HG03460 (cell line): ENCODE measurements at regions not wholly inside any gene's neighbourhood (a gene's known extent, or its start where the extent isn't known, plus 50 kb on each side); places are given as distances from the start of the nearest gene placed in this dataset.

Source experiments
- ATAC-seq: cut with Tn5 transposase; IDR thresholded peaks from one replicate; pipeline ENCODE4 v1.9.1; 2021; ENCODE audit not compliant: unreplicated experiment

DNA sequence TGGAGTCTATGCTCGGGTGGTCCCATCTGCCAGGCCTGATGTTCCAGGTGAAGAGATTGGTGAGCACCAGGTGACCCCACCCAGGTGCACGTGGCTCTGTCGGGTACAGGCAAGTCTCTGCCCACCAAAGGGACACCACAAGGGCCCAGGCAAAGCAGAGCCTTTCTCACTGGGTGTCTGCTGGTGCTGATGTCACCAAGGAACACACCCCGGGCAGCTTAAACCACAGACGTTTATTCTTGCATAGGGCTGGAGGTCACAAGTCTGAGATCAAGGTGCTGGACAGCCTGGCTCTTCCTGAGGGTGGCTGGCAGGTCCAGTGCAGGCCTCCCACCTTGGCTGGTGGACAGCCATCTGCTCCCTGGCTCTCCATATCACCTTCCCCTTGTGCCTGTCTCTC is 100.7 kb upstream of the CD93 start:
- ATAC-seq, result no peak

DNA sequence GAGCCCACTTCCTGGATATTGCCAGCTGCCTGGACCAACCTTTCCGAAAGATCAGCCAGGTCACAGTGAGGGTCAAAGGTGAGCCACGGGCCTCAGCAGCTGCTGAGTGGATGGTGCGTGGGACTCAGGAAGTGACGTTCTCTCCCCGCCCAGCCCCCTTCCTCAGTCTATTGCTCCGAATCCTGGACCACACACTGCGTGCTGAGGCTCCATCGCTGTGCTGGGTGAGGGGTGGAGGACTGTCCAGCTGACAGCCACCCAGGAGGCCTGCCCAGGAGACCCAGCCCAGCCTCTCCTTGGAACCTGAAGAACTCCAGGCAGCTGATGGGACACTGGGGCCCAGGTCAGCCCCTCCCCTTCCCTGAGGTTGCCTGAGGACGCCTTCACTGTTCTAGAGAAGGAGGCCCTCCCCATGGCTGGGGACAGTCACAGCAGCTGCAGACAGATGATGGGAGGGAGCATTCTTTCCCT is 94.4 kb upstream of the CD93 start:
- ATAC-seq, result no peak

DNA sequence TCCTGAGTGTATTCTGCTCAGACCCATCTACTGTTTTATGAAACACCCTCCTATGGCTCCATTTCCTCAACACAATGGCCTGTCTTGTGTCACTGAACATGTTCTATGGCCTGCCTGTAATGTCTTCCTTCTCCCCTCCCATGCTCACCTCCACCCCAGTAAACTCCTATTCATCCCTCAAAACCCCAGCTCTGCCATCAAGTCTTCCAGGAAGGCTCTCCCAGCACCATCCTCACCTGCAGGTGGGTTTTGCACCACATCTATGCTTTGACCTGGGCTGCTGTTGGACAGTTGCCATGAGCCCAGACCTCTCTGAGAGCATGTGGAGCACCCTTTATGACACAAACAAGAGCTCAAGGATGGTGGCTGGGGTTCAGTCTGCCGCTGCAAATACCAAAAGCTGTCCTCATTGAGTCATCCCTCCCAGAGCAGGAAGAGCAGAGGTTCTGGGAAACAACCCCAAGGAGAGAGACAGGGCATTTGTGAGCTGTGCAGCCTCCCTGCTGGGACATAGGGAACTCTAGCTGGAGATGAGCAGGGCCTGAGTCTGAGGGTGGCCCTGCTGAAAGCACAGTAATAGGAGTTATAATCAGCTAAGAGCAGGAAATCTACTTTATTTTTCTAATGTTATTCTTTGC is 93.8 kb upstream of the CD93 start:
- no peak for ATAC-seq

DNA sequence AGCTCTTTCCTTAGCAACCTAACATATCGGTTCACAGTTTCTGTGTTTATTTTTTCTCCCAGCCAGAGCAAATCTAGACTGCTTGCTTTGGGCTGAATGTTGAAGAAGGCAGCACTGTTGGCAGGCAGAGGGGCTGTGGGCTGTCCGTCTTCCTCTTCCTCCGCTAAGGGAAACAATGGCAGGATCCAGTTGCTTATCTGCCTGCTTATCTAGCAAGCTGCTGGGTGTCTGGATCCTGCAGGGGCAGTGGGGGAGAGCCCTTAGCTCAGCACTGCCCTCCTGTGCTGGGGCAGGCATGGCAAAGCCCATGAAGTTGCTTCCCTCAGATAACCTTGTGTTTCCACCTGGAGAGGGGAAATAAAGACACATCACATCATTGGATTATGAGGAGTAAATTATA is 92.7 kb upstream of the CD93 start:
- ATAC-seq, result no peak

DNA sequence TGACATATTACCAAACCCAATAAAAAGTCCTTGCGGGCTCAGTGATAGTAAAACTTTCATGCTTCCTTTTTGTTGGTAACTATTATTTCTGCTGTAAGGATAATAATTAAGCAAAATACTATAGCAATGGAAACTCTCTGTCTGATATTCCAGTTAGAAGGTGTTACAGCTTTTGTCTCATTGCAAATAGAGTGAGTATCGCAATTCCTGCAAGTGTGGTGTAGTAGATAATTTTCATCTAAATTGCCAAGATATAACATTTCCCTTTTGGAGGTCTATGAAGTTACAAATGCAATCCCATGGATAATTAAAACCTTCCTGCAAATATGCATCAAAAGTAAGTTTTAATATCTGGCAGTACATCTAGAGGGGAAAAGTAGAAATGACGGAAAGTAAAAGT is 88.7 kb upstream of the CD93 start:
- no peak for ATAC-seq

DNA sequence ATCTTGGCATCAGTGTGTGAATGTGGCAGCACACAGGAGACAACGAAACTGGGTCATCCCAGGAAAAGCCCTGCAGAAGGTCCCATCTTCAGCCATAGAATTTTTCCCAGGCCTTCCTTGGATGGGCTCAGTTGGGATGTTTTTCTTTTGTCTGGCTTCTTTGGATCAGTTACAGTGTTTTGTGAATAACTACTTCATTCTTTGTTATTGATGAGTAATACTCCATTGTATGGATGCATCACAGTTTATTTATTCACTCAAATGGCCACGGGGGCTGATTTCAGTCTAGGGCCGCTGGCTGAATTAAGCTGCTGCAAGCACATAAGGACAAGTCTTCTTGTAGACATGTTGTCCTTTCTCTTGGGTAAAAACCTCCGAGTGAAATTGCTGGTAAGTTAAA is 81.3 kb upstream of the CD93 start:
- ATAC-seq, result no peak

DNA sequence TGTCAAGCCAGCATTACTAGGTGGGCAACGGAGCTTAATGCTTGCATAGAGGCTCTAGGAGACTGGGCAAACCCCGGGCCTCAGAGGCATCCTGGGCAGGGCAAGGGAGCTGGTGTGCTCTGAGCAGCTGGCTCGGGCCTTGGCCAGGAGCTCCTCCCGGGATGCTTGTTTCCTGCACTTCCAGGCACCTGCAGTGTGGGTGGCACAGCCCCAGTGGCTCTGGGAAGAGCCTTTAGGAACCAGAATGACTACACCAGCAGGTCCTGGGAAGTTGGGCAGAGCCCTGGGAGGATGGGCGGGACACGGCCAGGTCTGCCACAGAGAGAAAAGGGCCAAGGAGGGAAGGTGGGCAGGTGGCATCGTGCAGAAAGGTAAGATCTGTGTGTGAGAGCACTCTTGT is 80.4 kb upstream of the CD93 start:
- ATAC-seq, result no peak

DNA sequence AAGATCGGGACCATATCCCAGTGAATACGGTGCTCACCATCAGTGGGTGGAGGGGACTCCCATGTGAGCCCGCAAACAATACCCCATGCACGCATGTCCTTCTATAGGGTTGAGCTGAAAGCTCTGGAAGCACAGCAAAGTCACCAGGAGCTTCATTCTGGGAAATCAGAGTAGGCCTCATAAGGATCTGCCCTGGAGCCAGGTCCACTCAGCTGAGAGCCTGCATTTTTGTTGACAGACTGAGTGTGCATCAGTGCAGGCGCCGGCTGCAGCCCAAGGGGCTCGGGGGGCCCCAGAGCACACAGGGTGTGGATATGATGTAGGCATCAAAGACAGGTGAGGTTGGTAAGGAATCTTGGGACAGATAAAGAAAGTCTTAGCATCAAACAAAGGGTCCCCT is 79.8 kb upstream of the CD93 start:
- no peak for ATAC-seq

DNA sequence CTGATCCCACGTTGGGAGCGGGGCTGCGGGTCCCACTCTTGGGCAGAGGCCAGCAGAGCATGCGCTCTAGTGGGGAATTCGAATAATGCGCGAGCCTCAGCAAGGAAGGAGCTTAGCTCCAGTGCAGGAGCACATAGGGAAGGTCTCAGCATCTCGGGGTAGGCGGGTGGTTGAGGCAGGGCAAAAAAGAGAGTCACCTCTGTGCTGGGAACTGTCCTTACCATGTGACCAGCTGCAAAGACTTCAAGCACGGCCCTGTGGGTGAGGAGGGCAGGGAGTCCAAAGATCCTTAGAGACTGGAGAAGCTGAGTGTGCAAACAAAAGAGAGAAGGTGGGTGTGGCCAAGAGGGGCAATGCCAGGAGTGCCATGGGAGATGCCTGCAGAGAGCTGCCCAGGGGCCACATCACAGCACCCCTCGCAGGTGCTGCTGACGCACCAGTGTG is 79.2 kb upstream of the CD93 start:
- ATAC-seq, result no peak

DNA sequence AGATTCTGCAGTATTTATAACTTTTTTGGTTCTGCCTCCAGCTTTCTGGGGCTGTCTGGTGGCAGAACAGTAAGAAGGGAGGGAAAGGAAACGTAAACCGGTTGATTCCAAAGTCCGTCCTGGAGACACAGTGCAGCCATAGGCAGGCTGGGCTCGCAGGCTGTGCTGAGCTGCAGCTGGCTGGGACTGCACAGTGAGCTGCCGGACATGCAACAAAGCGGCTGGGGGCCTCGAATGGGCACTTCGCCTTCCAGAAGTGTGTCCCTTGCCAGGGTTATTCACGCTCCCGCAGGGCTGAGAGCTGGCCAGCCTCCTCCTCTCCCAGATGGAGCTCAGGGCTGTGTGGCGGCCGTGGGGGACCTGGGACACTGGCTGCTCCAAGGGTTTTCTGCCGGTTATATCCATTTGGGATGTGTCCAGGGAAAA is 78.1 kb upstream of the CD93 start:
- ATAC-seq, result no peak

DNA sequence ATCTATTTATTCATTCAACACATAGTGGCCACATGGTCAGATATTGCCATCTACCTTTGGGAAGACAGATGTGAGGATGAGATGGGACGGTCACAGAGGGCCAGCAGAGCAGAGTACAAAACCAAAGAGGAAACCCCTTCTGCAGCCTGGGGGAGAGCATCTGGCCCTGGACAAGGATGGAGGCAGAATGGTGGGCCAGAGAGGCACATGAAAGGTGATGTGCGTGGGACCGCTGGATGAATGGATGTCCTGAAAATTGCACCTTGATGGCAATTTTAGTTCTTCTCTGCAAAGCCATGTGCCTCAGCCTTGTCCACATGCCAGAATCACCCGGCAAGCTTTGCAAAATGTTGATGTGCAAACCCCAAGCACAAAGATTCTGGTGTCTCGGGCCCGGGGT is 77.4 kb upstream of the CD93 start:
- ATAC-seq, result no peak

DNA sequence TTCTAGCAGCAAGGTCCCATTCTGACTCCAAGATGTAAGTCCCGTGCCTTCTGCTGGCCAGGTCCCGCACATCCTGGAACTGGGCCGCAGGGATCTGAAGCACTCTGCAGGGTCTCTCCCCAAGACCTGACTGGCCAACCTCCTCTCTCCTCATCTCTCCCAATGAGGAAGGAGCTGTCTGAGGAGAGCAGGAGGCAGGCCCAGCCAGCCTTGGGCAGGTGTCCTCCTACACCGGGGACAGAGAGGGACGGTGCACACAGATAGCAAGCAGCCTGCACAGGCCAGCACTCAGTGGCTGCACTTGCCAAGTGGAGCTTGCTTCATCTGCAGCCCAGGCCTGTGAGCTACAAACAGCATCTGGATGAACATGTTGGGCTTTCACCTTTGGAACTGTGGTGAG is 76.8 kb upstream of the CD93 start:
- ATAC-seq, result no peak

DNA sequence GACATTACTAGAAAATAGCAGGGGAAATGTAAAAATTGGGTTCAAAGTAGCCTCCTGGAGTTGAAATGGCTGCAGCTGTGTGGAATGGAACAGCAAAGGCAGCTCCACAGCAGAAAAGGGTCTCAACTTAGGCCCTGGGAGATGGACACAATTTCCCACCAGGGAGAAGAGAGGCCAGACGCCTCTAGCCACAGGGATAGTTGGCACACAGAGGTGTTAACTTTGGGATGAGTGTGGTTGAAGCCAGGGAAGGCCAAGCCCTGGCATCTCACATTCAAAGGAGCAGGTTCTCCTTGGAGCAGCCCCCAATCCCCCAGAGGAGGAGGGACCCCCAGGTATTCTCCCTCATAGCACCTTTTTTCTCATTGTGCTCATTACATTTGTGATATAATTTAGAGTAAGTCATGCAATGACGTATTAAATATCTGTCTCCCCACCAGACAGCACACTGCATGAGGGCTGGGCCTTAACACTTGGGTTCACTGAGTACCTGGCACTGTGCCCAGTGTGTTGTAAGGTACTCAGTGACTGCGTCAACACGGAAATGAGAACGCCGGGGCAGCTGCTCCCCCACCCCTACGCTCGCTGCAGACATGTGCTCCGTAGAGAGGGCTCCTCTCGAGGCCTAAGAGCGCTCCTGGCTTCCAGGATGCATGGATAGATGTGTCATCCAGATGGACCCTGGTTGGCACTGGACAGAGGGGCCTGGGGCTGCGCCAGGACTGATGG is 76.0 kb upstream of the CD93 start:
- ATAC-seq, result no peak

DNA sequence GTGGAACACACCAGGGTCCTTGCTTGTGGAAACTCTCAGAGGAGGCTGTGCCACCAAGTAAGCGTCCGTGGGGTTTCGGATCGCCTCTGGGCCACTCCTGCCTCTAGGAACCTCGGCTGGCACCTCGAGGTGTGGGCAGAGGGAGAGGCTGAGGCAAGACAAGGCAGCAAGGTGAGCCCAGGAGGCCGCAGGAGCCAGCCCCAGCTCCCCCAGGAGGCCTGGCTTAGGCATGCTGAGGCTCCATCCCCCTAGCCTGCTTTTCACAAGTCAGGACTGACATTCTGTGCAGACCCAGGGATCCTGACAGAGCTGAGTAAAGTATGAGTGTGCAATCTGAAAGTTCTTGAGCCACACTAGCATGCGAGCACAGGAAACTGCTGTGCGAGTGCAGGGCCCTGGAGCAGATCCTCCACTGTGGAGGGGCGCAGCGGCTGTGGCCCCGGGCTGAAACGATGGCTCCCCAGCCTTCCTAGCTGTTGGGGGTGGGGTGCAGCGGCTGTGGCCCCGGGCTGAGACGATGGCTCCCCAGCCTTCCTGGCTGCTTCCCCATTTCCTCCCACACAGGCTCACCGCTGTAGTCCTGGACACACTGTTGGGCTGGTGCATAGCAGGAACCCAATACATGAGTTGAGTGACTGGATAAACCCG is 75.2 kb upstream of the CD93 start:
- ATAC-seq, result no peak

DNA sequence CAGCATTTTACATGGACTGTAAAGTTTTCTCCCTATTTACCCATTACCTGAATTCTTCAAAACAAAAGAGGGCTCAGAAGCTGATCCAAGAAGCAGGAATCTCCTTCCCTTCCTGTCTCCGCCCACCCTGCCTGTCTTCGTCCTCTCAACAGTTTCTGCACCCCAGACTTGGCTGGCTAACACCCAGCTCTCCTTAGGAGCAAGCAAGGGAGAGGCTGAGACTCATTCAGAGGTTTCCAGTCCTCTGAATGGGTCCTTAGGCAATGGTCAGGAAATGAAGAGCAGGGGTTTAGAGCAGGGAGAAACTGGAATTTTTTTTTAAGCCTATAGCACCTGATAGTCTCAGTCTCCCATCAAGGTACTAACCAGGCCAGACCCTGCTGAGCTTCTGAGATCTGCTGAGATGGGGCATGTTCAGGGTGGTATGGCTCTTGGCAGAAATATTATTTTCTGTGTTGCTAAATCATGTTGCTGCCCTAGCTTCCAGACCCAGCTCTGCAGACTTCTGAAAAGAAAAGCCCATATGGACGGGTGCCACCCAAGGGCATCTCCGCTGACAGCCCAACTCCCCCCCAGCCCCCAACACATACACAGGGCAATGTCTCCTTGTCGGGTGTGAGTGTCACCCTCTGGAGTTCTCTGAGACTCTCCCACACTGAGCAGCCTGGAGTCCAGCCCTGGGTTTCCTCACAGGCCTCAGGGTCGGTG is 74.6 kb upstream of the CD93 start:
- no peak for ATAC-seq

DNA sequence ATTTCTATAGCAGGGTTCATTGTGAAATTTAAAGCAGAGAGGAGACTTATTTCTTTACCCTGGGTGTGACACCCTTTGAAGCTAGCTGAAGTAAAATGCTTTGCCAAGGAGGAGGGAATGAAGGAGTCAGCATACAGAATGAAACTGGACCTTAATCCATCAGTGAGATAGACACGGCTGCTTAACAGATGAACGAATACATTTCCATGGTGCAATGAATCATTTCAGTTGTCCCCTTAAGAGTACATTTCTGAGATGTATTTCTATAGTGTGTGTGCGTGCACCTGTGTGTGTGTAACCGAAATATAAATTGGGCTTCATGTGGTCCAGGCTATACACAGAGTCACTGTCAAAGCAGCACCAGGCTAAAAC is 73.8 kb upstream of the CD93 start:
- ATAC-seq, result no peak

DNA sequence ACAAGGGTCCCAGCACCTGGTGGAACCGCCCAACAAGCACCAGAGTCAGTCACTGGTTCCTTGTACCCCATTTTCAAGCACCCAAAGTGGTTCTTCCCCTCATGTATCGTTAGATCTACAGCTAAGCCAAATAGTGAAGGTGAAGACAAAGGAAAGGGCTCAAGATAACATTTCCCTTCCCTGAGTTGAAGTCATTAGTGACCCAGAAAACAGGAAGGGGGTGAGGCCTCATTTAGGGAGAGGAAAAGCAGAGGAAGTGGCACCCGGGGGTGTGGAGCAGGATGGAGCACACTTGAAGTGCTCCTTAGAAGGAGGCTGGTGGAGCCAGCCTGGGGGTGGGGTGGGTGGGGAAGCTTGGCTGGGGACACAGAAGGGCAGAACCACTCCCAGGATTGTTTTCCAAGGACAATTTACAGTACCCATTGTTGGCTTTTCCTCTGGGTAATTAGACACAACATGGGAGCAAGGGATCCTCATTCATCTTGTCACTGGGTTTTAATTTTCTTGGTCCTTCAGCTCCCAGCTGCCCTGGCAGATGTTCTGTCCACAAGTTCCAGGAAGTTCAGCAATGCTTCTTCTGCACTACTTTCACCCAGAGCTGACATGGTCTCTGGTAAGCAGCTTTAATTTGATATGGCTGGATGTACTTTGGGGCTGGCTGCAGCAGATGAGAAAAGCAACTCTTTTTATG is 73.3 kb upstream of the CD93 start:
- no peak for ATAC-seq

DNA sequence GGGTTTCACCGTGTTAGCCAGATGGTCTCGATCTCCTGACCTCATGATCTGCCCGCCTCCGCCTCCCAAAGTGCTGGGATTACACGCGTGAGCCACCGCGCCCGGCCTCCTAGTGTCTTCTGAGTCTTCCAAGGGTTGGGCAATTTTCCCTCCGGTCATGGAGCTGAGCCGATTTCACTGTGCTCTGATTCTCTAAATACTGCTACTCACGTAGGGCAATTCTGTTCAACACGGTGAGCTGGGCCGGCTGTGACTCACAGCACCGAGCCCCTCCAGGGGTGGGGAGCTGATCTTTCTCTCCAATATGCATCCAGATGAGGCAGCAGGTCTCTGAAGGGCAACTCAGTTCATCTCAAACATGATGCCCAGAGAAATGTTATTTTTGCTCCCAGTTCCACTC is 71.6 kb upstream of the CD93 start:
- no peak for ATAC-seq

DNA sequence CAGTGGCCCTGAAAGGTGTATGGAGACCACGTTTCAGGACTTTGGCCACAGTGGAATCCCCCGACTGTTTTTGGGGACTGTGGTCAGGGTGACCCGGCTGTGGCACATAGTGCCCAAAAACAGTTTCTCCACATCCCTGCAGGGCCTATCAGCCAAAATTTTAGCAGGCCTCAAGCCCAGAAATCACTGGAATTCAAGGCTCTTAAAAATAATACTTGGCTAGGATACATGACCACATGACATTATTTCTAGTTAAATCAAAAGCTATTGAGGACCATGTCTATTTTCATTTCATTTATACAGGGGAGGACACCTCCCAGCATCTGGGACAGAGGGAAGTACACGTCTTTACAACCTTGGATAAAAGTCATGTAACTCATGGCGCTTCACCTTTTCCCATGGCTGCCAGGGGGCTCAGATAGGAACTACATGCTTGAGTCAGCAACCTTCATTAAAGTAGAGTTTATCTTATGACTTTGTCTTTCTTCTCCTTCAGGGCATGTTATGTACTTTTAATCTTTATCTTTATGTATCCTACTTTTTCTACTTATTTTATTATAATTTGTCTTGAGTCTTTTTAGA is 70.8 kb upstream of the CD93 start:
- ATAC-seq, result no peak

DNA sequence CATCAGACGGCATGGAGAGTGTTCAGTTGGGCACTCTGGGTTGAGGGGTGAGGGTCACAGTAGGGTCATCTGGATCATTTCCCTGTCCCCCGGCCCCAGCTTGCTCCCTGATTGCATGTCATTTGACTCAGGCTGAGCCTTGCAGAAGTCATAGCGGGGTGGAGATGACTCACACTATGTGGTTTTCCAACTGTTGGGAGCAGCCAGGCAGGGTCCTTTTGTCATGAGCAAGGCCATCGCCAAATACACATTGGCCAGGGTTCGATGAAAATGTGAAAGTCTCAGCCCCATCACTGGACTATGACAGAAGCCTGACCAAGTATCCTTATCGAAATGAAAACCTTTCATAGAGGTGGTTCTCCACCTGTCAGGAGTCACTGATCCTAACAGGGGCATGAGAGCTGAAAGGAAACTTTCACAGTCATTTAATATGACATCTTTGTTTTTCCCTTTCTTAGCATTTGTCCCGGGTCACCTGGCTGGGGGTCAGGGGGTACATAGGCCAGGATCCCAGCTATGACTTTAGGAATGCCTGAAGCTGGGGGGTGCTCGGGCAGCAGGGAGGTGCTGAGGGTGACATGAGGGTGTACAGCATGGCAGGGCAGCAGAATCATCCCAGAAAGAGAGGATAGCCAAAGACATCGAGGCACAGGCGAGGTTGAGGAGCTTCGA is 70.2 kb upstream of the CD93 start:
- ATAC-seq, result no peak
